ENCODE measurements at regions not wholly inside any gene's neighbourhood (a gene's known extent, or its start where the extent isn't known, plus 50 kb on each side); places are given as distances from the start of the nearest gene placed in this dataset.
"Not testable (repeated sequence)": the region's sequence is repeated elsewhere in the genome, so short reads cannot be mapped to it uniquely, and the experiment has no call there.

DNA sequence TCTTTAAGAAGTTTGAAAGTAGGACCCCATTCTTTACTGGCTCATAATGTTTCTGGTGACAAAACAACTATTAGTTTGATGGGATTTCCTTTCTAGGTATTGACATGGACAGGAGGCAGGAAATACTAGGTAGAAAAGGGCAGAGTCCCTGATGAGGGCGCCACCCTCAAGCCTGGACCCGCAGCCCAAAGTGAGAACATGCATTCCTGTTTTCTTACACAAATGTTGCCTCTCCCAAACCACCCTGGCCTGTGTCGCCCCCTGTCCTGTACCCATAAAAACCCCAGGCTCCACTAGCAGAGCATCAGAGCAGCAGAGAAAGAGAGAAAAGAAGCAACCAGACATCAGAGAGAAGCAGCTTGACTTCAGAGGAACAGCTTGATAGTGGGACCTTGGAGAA, 1055.2 kb upstream of the POT1 start:
- no peak for DNase-seq

DNA sequence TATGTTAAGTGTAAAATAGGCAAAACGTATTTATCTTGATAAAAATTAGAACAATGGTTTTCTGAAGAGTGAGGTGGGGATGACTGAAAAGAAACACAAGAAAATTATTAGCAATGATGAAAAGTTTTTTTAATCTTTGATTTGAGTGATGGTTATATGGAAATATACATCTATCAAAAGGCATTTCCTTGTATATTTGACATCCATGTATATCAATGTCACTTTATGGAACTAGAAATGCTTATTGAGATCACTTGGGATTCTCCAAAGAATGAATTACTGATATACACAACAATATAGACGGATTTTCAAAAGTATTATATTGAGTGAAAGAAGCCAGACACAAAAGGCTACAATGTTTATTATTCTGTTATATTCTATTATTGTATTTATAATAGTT, 1042.0 kb upstream of the POT1 start:
- DNase-seq: no peak

DNA sequence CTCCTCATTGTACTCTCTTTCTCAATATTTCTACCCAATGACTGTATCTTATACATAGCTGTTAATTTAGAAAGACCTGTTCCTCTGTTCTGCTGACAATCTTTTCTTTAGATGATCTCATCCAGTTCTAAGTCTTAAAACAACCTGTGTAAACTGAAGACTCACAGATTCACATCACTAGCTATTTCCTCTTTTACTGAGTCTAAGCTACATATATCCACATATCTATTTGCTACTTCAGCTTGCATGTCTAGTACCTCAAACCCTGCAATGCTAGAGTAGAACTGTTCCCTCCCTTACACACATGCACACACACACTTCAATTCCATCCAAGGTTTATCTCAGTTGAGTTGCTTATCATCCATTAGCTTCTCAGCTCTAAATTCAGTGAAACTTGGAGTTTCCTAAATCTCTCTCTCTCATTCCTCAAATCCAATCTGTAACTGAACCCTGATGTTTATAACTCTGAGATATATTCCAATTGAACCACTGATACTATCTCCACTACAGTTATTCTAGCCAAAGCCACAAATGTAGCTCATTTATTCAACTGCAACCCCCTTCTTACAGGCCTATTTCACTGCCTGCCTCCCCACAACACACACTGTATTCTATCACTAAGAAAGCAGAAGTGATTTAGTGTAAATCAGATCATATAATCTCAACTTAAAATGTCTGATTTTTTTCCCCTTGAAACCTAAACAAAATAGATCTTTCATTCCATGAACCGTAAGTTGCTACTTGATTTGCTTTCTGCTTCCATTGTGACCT, 1036.8 kb upstream of the POT1 start:
- no peak for DNase-seq

DNA sequence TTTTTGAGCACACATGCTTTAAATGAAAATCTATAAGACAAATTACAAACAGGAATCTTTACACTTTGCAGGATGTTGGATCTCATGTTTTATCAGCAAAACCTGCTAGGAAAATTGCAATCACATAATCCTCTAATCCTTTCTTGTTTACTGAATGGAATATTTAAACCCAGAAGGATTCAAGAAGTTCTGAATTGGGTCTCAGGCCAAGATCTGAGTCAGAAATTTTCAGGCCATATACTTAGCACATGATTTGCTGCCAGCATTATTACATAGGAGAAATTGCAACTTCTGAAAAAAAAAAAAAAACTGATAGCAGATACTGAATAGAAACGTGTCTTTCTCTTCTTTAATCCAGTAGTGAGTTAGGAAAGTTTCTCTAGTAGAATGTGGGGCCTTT, 1005.3 kb upstream of the POT1 start:
- no peak for DNase-seq

DNA sequence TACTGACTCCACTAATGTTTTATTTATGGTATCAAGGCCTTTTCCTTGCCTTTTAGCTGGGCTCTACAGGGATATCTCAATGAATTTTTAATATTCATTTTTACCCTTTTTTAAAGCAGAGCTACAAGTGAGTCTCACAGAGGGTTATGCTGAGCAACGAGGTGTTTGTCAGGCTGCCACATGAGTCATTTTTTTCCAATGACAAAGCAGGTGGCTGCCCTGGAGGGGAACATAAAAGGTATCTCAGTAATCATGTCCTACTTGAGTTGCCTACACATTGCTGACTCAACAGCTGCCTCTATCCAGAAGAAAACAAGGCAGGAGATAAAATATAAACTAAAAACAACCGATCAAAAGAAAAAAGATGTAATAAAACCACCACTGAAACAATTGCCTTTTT, 1004.9 kb upstream of the POT1 start:
- no peak for DNase-seq

DNA sequence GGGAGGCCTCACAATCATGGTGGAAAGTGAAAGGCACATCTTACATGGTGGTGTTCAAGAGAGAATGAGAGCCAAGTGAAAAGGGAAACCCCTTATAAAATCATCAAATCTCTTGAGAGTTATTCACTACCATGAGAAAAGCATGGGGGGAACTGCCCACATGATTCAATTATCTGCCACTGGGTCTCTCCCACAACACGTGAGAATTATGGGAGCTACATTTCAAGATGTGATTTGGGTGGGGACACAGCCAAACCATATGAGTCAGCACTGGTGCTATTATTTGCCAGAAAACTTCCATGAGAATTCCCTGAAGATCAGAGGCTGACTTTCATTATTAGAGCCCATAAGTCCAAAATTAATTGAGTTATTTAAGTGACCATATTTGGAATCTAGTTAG, 1001.2 kb upstream of the POT1 start:
- no peak for DNase-seq

DNA sequence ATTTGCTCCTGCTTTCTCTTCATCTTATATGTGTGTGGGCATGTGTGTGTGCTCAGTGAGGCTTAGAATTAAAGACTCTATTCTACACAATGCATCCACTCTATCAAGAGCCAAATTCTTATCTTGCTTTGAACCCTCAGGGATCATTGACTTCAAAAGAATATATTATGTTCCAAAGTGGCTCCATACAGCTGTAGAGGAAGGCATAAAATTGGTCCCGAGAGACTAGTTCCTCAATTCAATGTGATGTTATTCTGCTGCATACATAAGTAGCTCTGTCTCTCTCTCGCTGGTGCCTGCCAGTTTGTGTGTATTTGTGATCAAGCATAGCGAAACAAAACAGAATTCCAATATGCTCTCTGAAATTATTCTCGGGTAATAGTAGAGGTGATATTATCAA, 997.9 kb upstream of the POT1 start:
- DNase-seq: no peak

DNA sequence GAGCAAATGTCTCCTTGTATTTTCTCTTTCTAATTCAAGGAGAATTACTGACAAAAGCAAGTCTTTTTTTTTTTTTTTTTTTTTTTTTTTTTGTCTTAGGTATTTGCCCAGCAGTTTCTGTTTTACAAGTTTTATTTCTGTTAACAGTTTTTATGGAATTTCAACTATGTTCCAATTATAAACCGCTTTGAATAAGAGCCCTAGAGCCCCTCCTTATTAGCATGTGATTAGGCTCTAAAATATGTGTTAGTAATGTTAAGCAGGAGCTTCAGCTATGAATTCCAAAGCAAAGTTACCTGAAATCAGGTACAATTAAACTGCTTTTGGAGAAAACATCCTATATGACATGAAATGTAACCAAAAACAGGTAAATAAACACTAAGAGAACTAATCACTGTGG, 997.0 kb upstream of the POT1 start:
- no peak for DNase-seq

DNA sequence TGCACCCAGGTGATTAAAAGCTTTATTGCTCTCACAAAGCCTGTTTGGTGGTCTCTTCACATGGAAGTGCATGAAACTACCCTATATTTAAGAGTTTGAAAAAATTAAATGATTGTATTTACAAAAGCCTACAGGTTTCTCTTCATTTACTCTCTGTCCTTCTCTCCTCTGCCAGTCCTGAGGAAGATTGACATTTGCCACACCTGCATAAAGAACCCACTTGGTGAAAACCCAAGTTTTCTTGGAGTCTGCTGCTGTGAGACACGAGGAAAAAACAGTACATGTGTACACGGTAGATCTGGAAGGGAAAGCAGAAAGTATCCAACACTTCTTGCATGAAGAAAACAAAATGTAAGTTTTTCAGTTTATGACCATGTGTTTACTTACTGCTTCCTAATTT, 994.4 kb upstream of the POT1 start:
- no peak for DNase-seq

DNA sequence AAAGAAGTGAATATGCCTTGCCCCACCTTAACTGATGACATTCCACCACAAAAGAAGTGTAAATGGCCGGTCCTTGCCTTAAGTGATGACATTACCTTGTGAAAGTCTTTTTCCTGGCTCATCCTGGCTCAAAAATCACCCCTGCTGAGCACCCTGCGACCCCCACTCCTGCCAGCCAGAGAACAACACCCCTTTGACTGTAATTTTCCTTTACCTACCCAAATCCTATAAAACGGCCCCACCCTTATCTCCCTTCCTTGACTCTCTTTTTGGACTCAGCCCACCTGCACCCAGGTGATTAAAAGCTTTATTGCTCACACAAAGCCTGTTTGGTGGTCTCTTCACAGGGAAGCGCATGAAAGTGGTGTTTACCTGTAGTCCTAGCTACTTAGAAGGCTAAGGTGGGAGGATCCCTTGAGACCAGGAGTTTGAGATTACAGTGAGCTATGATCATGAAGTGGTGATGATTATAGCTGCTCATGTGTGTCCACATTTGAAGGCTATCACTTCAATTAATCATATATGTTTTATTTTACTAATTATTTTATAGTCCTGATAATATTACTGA, 985.8 kb upstream of the POT1 start:
- not testable (repeated sequence) for DNase-seq

DNA sequence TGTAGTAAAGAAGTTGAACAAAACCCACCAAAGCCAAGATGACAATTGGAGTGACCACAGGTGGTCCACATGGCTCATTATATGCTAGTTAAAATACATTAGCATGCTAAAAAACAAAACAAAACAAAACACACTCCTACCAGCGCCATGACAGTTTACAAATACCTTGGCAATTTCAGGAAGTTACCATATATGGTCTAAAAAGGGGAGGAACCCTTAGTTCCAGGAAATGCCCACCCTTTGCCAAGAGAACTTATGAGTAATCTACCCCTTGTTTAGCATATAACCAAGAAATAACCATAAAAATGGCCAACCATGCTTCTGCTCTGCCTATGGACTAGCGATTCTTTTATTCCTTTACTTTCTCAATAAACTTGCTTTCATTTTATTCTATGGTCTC, 979.1 kb upstream of the POT1 start:
- no peak for DNase-seq

DNA sequence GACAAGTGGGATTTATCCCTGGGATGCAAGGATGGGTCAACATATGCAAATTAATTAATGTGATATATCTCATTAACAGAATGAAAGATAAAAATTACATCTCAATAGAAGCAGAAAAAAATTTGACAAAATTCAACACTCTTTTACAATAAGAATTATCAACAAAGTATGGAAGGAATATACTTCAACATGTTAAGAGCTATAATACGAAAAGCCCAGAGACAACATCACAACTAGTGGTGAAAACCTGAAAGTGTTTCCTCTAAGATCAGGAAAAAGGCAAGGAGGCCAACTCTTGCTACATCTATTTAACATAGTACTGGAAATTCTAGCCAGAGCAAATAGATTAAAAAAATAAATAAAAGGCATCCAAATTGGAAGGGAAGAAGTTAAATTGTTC, 970.0 kb upstream of the POT1 start:
- no peak for DNase-seq

DNA sequence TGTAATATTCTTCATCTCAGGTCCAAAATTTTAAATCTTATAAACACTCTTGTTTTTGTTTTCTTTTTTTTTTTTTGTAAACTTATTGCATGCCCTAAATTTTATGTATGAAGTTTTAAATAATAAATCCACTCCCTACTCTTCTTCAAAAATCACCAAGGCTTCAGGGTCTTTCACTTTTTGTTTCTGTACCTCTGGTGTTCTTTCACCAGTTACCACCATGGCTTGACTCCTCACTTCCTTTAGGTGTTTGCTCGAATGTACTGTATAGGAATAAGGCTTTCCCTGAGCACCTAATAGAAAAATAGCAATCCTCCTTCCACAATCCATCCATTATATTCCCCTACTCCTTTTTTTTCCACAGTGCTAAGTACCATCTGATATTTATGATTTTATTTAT, 962.8 kb upstream of the POT1 start:
- no peak for DNase-seq

DNA sequence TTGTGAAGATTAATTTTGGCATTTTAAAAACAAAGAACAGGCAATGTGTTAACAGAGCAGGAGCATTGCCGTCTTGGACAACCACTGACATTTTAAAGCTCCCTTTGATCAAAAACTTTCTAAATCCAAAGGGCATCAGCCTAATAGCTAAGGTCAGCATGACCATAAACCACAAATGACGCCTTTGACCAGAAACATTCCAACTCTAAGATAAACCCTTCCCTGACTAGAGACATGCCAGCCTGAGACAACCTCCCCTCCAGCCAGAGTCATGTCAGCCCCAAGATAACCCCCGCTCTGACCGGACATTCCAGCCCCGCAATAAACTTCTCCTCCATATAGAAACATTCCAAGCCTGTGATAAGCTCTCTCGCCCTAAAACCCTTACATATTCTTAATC, 949.4 kb upstream of the POT1 start:
- no peak for DNase-seq

DNA sequence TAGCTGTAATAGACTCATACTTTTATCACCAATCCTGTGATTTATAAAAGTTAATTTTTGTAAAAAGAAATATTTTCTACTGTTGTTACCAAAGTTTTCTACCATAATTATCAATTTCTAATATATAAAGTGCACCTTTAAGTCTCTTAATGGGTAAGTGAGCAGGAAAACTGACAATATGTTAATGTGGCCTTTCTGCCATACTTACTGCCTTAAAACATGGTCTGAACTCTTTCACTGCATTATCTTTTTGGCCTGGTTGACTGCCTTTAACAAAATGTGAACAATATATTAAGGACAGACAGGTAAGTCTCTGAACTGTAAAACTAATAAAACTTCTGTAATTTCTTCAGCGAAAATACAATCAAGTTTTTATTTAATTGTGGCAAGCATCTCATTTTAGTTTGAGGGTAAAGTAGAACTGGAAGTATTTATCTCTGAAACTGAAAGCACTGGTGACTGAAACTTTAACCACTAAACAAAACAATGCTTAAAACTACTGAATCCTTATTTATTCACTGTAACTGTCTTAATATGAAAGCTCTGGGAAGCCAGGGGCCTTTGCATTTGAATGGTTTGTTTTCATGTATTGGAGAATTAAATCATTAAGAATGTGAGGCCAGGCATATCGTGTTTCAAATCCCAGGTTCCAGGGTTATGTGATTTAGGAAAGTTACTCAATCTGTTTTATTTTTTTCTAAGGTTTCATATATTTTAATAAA, 948.8 kb upstream of the POT1 start:
- no peak for DNase-seq

DNA sequence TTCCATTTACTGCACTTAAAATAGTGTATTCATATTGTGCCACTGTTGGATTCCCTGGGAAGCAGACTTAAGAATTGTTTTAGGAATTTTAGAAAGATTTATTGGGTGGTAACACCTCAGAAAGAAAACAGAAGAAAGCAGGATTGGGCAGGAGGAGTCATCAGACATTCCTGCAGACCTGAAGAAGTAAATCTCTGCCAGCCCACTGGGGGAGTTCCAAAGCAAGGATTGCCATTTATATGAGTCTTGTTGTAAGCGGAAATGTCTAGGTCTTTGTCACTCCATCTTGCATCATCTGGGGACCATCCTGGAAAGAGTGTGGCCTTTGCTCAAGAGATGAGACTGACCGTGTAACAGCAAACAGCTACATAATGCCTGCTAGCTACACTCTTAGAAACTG, 947.6 kb upstream of the POT1 start:
- no peak for DNase-seq

DNA sequence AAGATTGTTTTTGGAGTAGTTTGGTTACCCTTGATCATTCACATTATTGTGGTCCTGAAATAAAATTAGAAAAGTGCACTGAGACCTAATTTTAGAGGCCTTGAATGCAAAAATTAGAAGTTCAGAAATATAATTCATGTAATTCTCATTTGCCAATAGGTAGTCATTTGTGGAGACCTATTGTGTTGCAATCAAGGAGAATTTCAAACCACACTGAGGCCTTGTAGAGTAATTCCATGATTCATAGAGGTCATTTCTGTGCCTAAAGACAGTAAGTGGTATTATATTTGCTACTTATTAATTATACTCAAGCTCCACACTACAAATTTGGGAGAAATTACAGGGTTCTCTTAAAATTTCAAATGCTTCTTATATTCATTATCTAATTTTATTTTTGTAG, 946.8 kb upstream of the POT1 start:
- DNase-seq: no peak

DNA sequence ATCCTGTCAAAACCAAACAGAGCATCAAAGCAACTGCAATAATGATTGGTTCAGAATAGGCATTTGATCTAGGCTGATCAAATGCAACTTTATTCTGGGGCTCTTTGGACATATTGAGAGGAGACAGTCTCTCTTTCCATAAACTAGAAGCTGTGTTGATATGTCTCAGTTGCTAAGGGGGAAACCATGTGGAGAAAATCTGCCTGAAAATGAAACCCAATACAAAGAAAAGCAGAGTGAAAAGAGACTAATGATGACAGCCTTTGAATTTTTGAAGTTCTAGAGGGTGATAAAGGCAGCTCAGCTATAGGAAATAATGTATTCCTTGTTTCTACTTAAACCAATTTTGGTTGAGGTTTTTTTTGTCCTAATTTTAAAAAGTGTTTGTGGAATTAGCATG, 941.8 kb upstream of the POT1 start:
- DNase-seq: no peak

DNA sequence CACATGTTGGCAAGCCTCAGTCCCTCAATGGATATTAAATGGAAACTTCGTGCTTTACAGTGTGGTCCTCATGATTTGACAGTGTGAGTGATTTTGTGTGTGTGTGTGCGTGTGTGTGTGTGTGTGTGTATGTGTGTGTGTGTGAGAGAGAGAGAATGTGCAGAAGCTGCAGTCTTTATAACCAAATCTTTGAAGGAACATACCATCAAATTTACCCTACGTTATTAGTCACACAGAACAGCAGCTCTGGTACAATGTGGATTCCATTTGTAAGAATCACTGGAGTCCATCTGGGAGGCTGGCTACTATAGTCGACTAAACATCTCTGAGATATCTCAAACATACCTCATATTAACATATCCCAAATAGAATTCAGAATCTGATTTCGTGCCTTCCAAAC, 928.0 kb upstream of the POT1 start:
- DNase-seq: no peak

DNA sequence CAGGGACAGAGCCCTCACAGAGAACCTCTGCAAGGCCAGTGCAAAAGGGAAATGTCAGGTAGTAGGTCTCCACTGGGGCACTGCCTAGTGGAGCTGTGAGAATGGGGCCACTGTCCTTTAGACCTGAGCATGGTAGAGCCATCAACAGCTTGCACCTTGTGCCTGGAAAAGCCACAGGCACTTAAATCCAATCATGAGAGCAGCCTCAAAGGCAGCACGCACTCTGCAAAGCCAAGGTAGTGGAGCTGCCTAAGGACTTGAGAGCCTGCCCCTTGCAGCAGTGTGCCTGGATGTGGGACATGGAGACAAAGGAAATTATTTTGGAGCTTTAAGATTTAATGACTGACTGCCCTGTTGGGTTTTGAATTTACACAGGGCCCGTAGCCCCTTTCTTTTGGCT, 918.5 kb upstream of the POT1 start:
- DNase-seq: no peak

DNA sequence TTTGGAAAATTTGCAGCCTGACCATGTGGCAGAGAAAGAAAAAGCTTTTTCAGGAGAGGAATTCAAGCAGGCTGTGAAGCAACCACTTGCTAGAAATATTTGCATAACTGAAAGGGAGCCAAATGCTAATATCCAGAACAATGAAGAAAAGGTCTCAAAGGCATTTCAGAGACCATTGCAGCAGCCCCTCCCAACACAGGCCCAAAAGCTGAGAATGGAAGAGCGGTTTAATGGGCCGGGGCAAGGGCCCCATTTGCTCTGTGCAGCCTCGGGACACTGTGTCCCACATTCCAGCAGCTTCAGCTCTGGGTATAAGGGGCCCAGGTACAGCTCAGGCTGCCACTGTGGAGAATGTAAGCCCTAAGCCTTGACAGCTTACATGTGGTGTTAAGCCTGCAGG, 918.1 kb upstream of the POT1 start:
- DNase-seq: no peak

DNA sequence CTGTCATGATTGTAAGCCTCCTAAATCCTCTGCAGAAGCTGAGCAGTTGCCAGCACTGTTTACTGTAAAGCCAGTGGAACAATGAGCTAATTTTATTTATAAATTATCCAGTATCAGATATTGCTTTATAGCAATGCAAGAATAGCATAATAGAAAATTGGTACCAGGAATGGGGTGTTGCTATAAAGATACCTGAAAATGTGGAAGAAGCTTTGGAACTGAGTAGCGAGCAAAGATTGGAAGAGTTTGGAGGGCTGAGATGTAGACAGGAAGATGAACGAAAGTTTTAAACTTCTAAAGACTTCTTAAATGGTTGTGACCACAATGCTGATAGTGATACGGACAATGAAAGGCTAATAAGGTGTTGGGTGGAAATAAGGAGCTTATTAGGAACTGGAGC, 917.4 kb upstream of the POT1 start:
- DNase-seq: no peak

DNA sequence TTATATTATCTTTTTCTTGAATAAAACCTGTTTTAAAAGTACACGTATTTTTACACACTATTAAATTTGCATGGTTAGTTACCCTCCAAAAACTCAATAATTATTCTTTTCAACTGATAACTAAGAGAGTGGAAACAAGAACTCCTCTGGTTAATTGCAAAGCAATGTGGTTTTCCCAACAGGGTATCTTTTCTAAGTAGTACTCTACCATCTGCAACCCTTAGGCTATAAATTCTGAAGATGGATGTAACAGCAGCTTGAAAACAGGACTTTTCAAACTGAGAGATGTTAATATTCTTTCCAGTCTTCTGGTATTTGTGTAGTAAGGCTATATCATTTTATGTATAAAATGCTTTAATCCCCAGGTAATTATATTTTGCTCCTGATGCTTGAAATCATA, 916.1 kb upstream of the POT1 start:
- DNase-seq: no peak

DNA sequence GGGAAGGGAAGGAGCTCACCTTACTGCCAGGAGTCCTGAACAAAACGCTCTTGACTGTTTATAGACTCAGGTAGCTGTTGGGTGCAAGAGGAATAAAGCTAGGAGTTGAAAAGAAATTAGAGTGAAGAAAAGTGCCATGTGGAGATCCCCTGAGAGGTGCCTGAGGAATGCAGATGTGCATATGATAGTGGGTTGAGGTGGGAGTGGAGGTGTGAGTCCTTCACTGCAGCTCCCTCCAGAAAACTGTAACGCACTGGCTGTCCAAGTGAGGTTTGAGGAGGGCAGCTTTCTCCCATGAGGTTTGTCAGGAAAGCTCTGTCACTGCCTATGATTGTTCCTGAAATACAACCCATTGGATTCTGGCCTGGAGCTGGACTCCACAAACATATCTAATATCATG, 904.8 kb upstream of the POT1 start:
- DNase-seq: no peak

DNA sequence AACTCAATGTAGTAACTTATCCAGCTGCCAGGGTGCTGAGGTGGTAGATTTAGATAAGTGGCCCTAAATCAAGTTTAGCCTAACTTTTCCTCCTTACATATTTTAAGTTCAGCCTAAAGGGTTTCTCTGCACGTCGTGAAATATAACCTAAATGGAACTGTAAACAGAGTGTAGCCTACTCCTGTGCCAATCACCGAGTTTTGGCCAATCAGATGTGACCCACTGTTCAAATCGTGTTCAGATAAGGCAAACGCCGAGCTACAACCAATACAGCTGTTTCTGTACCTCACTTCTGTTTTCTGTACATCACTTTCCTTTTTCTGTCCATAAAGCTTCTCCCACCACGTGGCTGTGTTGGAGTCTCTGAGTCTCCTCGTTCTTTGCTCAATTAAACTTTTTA, 904.2 kb upstream of the POT1 start:
- DNase-seq: no peak
